GM18873 (cell line): ENCODE measurements at regions not wholly inside any gene's neighbourhood (a gene's known extent, or its start where the extent isn't known, plus 50 kb on each side); places are given as distances from the start of the nearest gene placed in this dataset.

Experiments
- ATAC-seq: cut with Tn5 transposase; IDR thresholded peaks from one replicate; pipeline ENCODE4 v1.9.1; 2021; ENCODE audit warnings: mild to moderate bottlenecking, moderate library complexity, moderate number of reproducible peaks; ENCODE audit not compliant: unreplicated experiment, low FRiP score

- no peak for ATAC-seq
Observed at GRCh38 chr7:156236181-156236889, 404.2 kb upstream of the RNF32 start.

- no peak for ATAC-seq
Observed at GRCh38 chr7:156234666-156235494, 405.7 kb upstream of the RNF32 start.

- no peak for ATAC-seq
Observed at GRCh38 chr7:156234192-156234591, 406.4 kb upstream of the RNF32 start.

GRCh38 chr7:156232931-156233705, 407.5 kb upstream of the RNF32 start:
- no peak for ATAC-seq

- ATAC-seq = no peak
Observed at GRCh38 chr7:156230576-156230975, 410.0 kb upstream of the RNF32 start.

GRCh38 chr7:156224833-156225225, 412.6 kb upstream of the SHH start:
- no peak for ATAC-seq

- ATAC-seq = no peak
Observed at GRCh38 chr7:156223935-156224832, 411.9 kb upstream of the SHH start.

- ATAC-seq = no peak
Observed at GRCh38 chr7:156222611-156223010, 410.3 kb upstream of the SHH start.

- ATAC-seq = no peak
Observed at GRCh38 chr7:156222151-156222550, 409.9 kb upstream of the SHH start.

GRCh38 chr7:156220701-156221100, 408.4 kb upstream of the SHH start:
- no peak for ATAC-seq

- ATAC-seq = no peak
Observed at GRCh38 chr7:156220078-156220605, 407.9 kb upstream of the SHH start.

- no peak for ATAC-seq
Observed at GRCh38 chr7:156219307-156220077, 407.2 kb upstream of the SHH start.

GRCh38 chr7:156218544-156219306, 406.5 kb upstream of the SHH start:
- ATAC-seq = no peak

- no peak for ATAC-seq
Observed at GRCh38 chr7:156217803-156218202, 405.5 kb upstream of the SHH start.

- ATAC-seq = no peak
Observed at GRCh38 chr7:156209087-156209486, 396.8 kb upstream of the SHH start.

- ATAC-seq = no peak
Observed at GRCh38 chr7:156207306-156207705, 395.0 kb upstream of the SHH start.

- ATAC-seq = no peak
Observed at GRCh38 chr7:156206174-156206573, 393.9 kb upstream of the SHH start.

GRCh38 chr7:156204820-156205219, 392.6 kb upstream of the SHH start:
- ATAC-seq = no peak
